ENCODE measurements at regions not wholly inside any gene's neighbourhood (a gene's known extent, or its start where the extent isn't known, plus 50 kb on each side); places are given as distances from the start of the nearest gene placed in this dataset.

DNA sequence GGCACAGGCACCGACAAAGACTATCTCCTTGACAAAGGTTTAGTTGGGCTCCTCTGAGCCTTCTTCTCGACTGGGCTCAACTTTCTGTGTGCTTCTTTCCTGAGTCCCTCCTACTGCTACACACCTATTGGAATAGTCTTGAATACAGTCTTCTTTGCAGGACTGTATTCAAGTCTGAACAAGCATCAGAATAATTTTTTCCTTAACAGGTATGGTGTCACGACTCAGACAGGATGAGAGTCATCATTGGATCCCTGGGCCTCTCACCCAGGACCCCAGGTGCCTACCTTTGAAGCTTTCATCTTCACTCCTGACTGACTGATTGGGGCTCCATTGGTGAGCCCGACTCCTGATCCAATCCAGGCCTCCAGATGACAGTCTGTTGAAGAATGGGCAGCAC lies 66.3 kb downstream of the CRYGS start:
- no peaks in the 10 kb centered on the region for H3K4me1 ChIP-seq
- no peak overlapping the region for H3K27ac ChIP-seq
- no peaks in the 10 kb centered on the region for H3K27me3 ChIP-seq
- no peak overlapping the region for H3K4me3 ChIP-seq
- in situ Hi-C loops (cut with MboI; ENCODE audit: low pct_ligation_motif_present in 1 of 4, low pct_unique_long_range_greater_than_20kb in 1 of 4, low sequenced_read_pairs in 3 of 4) (no loop called here), intact Hi-C loops (cut with DNase I; ENCODE audit: low total_unique reads) (no loop called here)
- WGBS, 2 donors (ENCODE audit: low coverage in 1 of 2), result 82 to 92% methylated on average over 2 to 4 of the region's 4 CpGs
- no peaks in the 10 kb centered on the region for H3K9me3 ChIP-seq
- no peaks in the 10 kb centered on the region for H3K36me3 ChIP-seq
- TF ChIP-seq, protein P1, sequence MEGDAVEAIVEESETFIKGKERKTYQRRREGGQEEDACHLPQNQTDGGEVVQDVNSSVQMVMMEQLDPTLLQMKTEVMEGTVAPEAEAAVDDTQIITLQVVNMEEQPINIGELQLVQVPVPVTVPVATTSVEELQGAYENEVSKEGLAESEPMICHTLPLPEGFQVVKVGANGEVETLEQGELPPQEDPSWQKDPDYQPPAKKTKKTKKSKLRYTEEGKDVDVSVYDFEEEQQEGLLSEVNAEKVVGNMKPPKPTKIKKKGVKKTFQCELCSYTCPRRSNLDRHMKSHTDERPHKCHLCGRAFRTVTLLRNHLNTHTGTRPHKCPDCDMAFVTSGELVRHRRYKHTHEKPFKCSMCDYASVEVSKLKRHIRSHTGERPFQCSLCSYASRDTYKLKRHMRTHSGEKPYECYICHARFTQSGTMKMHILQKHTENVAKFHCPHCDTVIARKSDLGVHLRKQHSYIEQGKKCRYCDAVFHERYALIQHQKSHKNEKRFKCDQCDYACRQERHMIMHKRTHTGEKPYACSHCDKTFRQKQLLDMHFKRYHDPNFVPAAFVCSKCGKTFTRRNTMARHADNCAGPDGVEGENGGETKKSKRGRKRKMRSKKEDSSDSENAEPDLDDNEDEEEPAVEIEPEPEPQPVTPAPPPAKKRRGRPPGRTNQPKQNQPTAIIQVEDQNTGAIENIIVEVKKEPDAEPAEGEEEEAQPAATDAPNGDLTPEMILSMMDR (IDR thresholded peaks at IDR 0.05), result no peak
- TF ChIP-seq EP300 (IDR thresholded peaks at IDR 0.05; ENCODE audit: low read depth), result no peak
- no peak for TF ChIP-seq POLR2A (IDR thresholded peaks at IDR 0.05)
- no peak for TF ChIP-seq POLR2AphosphoS5 (IDR thresholded peaks at IDR 0.05)
- DNase-seq, result no peak

DNA sequence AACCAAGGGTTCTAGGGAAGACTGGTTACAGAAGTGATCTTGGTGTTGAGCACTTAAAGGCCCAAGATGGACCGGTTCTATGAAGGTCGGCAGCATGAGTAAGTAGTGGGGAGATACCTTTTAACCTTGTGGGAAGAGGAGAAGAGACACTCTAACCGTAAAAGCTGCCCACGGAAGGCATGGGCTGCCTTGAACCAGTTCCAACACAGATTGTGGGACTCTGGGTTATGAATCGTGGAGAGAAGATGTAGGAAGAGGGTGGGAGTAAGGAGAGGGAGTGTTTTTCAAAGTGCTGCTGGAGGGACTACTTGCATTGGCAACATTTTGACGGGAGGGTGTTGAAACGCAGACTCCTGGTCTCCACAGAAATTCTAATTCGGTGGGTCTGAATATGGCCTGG lies 67.1 kb downstream of the CRYGS start:
- no peaks in the 10 kb centered on the region for H3K27me3 ChIP-seq
- in situ Hi-C loops (cut with MboI; ENCODE audit: low pct_ligation_motif_present in 1 of 4, low pct_unique_long_range_greater_than_20kb in 1 of 4, low sequenced_read_pairs in 3 of 4) (no loop called here), intact Hi-C loops (cut with DNase I; ENCODE audit: low total_unique reads) (no loop called here)
- TF ChIP-seq, protein P1 (IDR thresholded peaks at IDR 0.05), result no peak
- TF ChIP-seq EP300 (IDR thresholded peaks at IDR 0.05; ENCODE audit: low read depth) (no peak), POLR2AphosphoS5 (IDR thresholded peaks at IDR 0.05) (no peak), POLR2A (IDR thresholded peaks at IDR 0.05) (no peak)
- H3K36me3 ChIP-seq, result no peaks in the 10 kb centered on the region
- H3K4me3 ChIP-seq, result no peak overlapping the region
- DNase-seq, result no peak
- H3K27ac ChIP-seq, result no peak overlapping the region
- H3K4me1 ChIP-seq, result no peaks in the 10 kb centered on the region
- 84 to 94% methylated on average over 6 to 8 of the region's 8 CpGs for WGBS, 2 donors (ENCODE audit: low coverage in 1 of 2)
- H3K9me3 ChIP-seq, result no peaks in the 10 kb centered on the region

DNA sequence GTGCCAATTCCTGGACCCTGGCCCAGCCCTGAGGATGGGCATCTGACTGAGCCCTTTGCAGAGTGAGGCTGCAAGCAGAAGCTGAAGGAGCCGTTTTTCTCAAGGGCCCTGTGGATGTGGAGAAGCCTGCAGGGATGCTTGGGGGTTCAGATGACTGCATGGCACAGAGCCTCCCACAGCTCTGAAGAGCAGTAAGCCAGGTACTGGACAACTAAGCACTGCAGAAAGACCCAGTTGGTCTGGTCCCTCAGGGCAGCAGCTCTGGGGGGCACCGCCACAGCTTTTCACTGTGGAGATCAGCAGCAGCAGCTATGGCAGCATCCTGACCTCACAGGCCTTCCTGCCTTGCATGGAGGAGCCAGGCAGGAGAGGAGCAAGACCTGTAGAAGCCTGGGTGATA lies 67.6 kb downstream of the CRYGS start:
- DNase-seq, result no peak
- TF ChIP-seq EP300 (IDR thresholded peaks at IDR 0.05; ENCODE audit: low read depth), result no peak
- Histone ChIP-seq H3K36me3 (no peaks in the 10 kb centered on the region), H3K4me1 (no peaks in the 10 kb centered on the region), H3K9me3 (no peaks in the 10 kb centered on the region), H3K27me3 (no peaks in the 10 kb centered on the region), H3K4me3 (no peak overlapping the region), H3K27ac (no peak overlapping the region)
- intact Hi-C loops (cut with DNase I; ENCODE audit: low total_unique reads) (no loop called here), in situ Hi-C loops (cut with MboI; ENCODE audit: low pct_ligation_motif_present in 1 of 4, low pct_unique_long_range_greater_than_20kb in 1 of 4, low sequenced_read_pairs in 3 of 4) (no loop called here)
- 75 to 100% methylated on average over 1 to 2 of the region's 2 CpGs for WGBS, 2 donors (ENCODE audit: low coverage in 1 of 2)

DNA sequence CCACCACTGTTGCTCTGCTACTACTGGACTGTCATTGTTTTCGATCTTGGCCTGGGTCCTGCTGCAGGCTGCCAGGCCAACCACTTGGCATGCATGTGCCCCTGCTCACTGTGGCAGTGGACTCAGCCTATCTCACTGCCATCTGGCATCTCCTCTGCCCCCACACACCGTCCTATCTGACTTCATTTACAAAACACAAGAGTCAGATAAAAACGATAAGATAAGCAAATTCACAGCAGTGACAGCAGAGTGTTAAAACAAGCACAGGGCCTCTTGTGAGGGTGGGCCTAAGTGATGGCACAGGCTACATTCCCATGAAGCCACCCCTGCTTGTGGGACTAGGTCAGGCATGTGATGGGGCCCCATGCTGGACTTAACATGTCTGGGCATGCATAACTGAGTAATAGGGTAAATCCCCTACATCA lies 68.1 kb downstream of the CRYGS start:
- in situ Hi-C loops (cut with MboI; ENCODE audit: low pct_ligation_motif_present in 1 of 4, low pct_unique_long_range_greater_than_20kb in 1 of 4, low sequenced_read_pairs in 3 of 4) (no loop called here), intact Hi-C loops (cut with DNase I; ENCODE audit: low total_unique reads) (no loop called here)
- TF ChIP-seq POLR2A (IDR thresholded peaks at IDR 0.05) (no peak), EP300 (IDR thresholded peaks at IDR 0.05; ENCODE audit: low read depth) (no peak), POLR2AphosphoS5 (IDR thresholded peaks at IDR 0.05) (no peak)
- TF ChIP-seq, protein P1 (IDR thresholded peaks at IDR 0.05), result no peak
- WGBS, 2 donors (ENCODE audit: low coverage in 1 of 2), result 60% methylated on average over 3 of the region's 3 CpGs; no CpG with 5 or more reads in 1 of the 2 donors
- Histone ChIP-seq H3K27me3 (no peaks in the 10 kb centered on the region), H3K36me3 (no peaks in the 10 kb centered on the region), H3K27ac (no peak overlapping the region), H3K4me1 (no peaks in the 10 kb centered on the region), H3K4me3 (no peak overlapping the region), H3K9me3 (no peaks in the 10 kb centered on the region)
- DNase-seq, result no peak

DNA sequence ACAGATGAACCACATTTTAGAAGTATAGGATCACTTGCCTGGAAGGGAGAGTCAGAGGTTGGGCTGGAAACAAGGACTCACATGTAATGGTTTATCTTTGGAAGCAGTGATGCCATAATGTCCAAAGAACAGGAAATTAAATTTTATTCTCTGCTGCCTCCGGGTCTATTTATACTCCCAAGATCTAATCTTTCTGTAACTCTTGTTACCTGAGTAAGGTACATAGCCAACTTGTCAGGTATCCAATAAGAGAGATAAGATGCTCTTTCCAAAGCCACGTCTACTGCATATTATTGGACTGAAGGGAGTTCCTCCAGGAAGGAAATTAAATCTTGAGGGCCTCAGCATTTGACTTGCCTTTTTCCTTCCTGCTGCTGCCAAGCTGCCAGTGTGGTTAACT lies 71.0 kb downstream of the CRYGS start:
- intact Hi-C loops (cut with DNase I; ENCODE audit: low total_unique reads), result no loop called here
- no peaks in the 10 kb centered on the region for H3K27me3 ChIP-seq
- WGBS, 2 donors (ENCODE audit: low coverage in 1 of 2), result 62 to 71% methylated on average over 1 to 2 of the region's 2 CpGs
- no peak overlapping the region for H3K27ac ChIP-seq
- no peaks in the 10 kb centered on the region for H3K9me3 ChIP-seq
- TF ChIP-seq, protein P1 (IDR thresholded peaks at IDR 0.05), result no peak
- TF ChIP-seq EP300 (IDR thresholded peaks at IDR 0.05; ENCODE audit: low read depth) (no peak), POLR2AphosphoS5 (IDR thresholded peaks at IDR 0.05) (no peak), POLR2A (IDR thresholded peaks at IDR 0.05) (no peak)
- in situ Hi-C loops (cut with MboI; ENCODE audit: low pct_ligation_motif_present in 1 of 4, low pct_unique_long_range_greater_than_20kb in 1 of 4, low sequenced_read_pairs in 3 of 4), result no loop called here
- no peaks in the 10 kb centered on the region for H3K36me3 ChIP-seq
- no peaks in the 10 kb centered on the region for H3K4me1 ChIP-seq
- H3K4me3 ChIP-seq, result no peak overlapping the region
- DNase-seq, result no peak
